ENCODE measurements at regions not wholly inside any gene's neighbourhood (a gene's known extent, or its start where the extent isn't known, plus 50 kb on each side); places are given as distances from the start of the nearest gene placed in this dataset.

- TF ChIP-seq CREB1 (CRISPR knock-in tag; IDR thresholded peaks at IDR 0.05; ENCODE audit: low read depth) (no peak), CTCF (conservative IDR thresholded peaks at IDR 0.05; ENCODE audit: low read depth in 2 of 2) (no peak), POLR2AphosphoS5 (IDR thresholded peaks at IDR 0.05; ENCODE audit: low read depth) (no peak), JUNB (IDR thresholded peaks at IDR 0.05; ENCODE audit: unreplicated experiment) (no peak)
These were observed 124.7 kb downstream of the UCHL1 start for GRCh38 chr4:41381384-41381783.
